GM03348 (cell line): ENCODE measurements at regions not wholly inside any gene's neighbourhood (a gene's known extent, or its start where the extent isn't known, plus 50 kb on each side); places are given as distances from the start of the nearest gene placed in this dataset.
A peak's percentile ranks its signal among the peaks of the same experiment; 100 is the strongest.

ENCODE experiments used
- DNase-seq: peaks from one replicate; pipeline ENCODE4 v3.0.0; 2012; ENCODE audit warnings: low spot score

GRCh38 chr1:29707796-29708195 lies 471.5 kb downstream of the PTPRU start:
- DNase-seq = no peak

DNA sequence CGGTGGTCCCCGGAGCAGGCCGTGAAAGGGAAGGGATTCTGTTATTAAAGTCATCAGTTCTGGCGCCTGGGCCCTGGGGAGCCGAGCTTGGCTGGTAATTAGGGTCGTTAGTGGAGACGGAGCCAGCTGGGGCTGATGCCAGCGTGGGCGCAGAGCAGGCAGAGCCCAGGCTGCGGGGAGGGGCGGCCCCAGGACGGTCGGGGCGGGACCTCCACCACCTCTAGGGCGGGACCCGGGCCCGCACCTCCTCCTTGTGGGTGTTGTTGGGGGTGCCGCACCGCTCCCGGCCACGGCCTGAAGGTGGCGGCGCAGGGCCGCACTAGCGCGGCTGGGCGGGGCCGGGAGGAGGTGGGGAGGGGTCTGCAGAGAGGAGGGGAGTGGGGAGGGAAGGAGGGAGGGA lies 470.6 kb downstream of the PTPRU start:
- peak; percentile 87 for DNase-seq

DNA sequence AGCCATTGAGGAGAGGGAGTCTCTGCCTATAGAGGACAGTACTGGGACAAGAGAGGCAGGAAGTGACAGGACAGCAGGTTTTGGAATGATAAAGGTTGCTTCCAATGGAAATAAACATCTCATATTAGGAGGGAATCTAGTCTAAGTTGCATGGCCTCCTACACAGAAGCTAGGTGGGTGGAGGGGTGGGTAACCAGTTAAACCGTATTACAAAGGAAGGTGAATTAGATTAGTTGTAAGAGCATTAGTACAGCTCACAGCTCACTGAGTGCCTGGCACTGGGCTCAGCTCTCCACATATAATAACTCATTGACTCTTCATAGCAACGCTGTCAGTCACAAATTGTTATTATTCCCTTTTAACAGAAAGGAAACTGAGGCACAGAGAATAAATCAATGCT lies 468.1 kb downstream of the PTPRU start:
- DNase-seq = no peak

DNA sequence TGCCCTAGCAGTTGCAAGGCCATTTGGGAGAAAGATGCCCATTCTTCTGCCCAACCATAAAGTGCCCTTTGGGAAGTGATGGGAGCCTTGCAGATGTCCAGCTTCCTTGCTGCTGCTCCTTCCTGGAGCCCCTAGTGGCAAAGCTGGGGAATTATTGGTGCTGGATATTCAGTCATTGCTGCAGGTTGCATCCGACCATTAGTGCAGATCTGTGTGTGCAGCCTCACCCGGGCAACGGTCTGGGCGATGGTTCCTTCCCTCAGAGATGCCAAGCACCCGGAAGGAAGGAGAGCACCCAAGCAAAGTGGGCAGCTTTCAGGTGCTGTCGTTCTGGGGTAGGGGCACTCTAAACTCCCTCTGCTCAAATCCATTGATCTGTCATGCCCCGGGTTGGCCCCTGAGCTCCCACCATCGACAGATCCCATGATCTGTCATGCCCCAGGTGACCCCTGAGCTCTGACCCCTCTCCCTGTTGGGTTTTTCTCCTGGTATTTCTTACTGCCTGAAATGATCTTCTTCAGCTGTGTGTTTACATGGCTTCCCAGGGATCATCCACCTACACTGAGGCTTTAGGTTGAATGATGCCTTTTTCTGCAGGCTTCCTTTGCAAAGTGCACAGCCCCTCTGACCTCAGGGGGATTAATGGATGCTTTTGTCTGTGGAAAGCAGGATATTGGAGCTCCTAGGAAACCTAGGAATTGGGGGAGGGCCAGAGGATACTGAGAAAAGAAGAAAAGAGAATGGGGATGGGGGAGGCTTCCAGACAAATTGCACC lies 467.5 kb downstream of the PTPRU start:
- peak; percentile 88 for DNase-seq

DNA sequence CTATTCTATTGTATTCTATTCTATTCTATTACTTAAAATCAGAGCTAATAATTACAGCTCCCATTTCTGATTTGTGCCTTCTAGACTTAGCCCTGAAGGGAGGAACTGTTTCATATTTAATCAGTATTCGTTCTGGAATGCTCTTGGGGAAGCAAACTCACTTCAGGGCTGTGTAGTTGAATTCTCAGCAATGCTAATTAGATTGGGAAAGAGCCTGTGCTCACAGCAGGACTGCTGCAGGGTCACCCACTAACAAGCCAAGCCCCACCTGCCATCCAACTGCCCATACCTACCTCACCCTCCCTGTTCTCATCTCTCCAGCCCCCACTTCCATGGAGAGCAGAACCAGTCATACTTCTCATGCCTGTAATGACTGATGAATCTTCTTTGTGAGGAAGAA lies 464.2 kb downstream of the PTPRU start:
- DNase-seq = no peak

DNA sequence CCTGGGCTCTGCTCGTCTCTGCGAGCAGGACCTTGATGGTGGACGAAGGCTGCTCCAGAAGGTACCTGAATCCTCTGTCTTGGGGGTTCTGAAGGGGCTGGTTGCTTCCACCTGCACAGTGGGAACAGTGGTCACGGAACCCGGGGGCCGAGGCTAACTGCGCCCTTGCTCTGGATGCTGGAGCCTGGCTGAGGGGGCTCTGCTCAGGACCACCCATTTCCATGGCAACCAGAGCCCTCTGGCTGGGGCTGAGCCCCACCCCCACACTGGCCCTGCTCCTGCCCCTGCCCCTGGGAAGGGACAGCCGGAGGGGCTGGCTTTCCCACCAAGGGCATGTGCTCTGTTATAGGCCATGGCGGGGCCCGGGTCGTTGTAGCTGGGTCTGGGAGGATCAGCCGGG lies 462.3 kb downstream of the PTPRU start:
- DNase-seq = no peak

DNA sequence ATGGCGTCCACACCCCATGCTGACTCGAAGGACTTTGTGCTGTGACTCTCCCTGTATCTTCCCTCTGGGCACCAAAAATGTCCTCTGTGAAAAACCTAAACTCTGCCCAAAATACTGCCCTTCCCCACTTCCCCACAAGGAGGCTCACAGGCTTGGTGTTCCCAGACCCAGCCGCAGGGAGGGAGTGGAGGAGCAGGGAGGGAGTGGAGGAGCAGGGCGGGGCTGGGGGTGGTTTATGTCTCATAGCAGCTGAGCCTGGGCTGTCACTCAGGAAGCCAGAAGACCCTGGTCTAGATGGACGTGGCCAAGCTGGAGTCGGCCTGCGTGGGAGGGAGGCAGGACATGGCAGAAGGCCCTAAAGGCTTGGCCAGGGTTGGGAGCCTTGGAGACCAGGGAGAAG lies 461.7 kb downstream of the PTPRU start:
- peak; percentile 86 for DNase-seq

- DNase-seq = no peak
Observed at GRCh38 chr1:29697391-29697780, 461.1 kb downstream of the PTPRU start.

- DNase-seq = no peak
Observed at GRCh38 chr1:29696656-29697390, 460.5 kb downstream of the PTPRU start.

- no peak for DNase-seq
Observed at GRCh38 chr1:29695803-29696202, 459.5 kb downstream of the PTPRU start.

- no peak for DNase-seq
Observed at GRCh38 chr1:29695036-29695435, 458.7 kb downstream of the PTPRU start.

DNA sequence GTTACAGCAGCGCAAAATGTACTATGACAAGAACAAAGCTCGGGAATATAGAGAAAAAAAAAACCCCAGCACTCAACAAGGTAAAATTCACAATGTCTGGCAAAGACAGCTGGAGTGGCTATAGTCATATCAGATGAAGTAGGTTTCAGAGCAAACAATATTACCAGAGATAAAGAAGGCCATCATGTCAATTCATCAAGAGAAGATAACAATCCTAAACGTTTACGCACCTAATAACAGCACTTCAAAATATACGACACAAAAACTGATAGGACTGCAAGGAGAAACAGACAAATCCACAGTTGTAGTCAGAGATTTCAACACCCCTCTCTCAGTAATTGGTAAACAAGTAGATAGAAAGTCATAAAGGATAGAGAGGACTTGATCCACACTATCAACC lies 455.2 kb downstream of the PTPRU start:
- no peak for DNase-seq

DNA sequence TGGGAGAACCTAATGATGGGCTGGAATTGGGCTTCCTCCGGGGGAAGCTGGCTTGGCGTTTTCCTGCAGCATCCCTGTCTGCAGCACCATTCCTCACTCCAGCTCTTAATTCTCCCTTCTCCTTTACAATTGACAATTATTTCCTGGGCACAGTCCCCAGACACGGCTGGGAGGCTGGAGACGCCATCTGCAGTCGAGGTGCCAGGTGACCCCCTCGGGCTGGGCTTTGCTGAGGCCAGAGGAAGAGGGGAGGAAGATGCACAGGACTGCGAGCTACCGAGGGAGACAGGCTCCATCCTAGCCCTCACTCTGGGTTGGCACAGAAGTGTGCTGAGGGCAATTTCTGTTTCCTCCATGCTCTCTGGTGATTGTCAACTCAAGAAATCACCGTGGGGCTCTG lies 453.8 kb downstream of the PTPRU start:
- DNase-seq = no peak

DNA sequence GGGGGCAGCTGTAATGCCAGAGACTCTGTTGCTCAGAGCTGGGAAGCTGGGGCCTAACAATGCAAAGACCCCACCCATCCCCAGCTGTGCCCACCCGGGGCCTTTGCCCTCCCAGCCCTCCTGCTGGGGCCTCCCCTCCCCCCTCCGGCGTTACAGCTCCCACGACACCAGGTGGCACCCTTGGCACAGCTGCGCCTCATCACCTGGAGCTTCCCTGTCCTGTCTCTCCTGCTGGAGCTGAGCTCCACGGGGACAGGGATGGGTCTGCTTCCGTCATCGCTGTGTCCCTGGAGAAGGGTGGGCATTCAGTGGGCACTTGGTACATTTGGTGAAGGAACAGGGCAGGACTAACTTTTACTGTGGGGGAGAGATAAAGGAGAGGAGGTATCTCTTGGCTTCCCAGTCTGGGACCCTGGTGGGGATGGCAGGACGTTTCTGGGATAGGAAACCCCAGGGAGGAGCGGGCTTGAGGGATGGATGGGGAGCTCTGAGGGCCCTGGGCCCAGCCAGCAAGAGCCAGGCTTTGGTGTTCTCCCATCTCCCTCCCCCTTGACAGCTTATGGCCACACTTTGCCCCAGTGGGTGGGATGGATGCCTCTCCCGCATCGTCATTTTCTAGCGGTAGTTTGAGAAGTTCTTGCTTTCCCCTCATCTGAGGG lies 453.2 kb downstream of the PTPRU start:
- DNase-seq = no peak

DNA sequence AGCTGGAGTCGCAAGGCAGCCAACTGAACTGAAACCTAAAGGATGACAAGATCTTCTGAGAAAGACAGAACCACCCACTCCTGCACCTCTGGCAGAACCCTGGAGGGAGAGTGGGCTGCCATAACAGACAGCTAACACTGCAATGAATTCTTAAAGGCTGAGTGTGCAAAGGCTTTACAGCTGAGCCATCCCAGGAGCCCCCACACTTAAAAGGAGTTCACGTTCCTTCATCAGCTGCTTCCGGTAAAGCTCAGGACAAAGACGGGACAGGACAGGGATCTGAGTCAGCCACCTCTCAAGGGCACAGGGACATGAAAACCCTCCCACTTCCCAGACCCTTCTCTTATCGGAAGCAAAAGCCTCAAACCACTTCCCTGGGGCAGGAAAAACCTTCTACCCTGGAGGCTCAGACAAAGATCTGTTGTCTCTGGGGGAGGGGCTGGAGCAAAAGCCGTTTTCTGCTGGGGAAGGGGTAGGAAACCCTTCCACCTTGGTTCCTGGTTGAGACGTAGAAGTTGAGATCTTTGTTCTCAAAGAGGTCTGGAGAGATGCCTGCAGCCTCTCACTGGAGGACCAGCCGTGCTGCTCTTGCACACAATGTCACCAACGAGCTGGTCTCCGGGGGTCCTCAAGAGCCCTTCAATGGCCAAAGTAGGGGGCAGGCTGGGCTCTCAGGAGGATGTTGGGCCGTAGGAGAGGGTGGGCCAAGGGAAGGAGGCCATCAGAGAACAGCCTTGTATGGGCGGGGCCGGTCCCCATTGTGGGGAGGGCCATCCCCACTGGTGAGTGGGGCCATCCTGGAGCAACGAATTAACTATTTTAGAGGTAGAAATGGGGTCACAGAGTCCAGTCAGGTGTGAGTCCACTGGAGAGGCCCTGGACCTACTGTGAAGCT lies 452.4 kb downstream of the PTPRU start:
- peak; percentile 78 for DNase-seq

DNA sequence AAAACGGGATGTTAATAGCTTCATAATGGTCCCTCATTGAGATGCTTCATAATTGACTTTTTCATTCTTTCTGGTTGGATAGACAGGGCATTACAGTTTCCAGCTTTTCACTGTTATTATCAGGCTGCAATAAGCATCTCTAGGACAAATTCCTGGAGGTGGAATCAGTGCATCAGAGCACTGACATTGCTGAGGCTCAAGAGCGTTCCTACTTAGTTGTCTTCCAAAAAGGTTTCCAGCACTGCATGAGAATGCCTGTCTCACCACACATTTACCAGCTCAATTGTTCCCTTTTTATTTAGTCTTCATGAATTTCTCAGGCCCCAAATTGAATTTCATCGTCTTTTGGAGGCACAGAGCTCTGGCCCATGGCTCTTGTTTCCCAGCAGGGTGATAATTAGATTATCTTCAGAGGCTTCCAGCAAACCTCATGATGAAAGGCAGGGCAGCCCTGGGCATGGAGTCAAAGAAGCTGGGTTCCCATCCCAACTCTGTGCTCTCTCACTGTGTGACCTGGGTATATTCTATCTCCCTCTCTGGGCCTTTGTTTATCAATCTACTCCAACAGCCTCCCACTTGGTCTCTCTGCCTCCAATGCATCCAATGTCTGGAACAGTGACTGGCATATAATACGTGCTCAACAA lies 451.4 kb downstream of the PTPRU start:
- DNase-seq = no peak

DNA sequence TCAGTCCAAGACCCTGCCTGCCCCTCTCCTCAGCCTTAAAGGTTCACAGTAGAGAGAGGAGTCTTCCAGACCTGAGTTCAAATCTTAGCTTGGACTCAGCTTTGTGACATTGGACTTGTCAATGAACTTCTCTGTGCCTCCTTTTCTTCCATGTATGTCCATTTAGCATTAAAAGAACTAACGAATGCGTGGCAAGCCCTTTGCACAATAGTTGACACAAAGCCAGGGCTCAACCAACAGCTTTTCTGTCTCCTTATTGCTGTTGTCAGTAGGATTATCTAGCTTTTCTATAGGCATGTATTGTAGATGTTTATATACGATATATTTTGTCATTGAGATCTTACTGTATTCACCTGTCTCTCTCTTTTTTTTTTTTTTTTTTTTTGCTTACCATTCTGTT lies 450.8 kb downstream of the PTPRU start:
- no peak for DNase-seq

DNA sequence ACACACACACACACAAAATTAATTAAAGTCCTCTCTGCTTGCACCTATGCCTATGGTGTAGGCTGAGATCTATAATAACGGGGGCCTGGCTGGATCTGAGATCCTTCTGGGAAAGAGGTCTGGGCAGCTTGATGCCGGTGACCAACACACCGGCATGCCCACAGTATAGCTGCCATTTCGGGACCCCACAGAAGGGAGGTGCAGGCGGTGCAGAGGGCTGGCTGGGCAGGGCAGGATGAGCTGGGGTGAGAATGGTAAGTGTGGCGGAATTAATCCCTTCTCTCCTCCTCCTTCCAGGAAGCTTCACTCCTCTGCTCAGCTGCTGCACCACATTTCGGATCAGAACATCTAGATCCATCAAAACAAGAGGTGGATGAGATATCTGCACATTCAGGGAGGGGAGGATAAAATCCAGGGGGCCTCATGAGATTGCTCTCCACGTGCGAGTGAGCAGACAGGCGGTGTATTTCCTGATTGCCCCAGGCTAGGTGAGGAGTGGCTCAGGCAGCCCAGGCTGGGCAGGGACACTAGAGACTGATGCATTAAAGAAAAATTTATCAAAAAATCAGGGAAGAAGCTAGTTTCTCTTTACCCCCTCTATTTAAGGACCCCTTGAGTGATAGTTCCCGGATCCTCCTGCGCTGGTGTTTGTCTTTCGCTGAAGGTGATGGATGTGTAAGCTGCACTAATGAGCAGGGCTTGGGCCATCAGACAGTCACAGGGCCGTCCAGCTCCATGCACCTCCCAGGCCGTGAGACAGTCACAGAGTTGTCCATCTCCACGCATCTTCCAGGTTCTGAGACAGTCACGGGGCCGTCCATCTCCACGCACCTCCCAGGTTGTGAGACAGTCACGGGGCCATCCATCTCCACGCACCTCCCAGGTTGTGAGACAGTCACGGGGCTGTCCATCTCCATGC lies 449.9 kb downstream of the PTPRU start:
- no peak for DNase-seq

DNA sequence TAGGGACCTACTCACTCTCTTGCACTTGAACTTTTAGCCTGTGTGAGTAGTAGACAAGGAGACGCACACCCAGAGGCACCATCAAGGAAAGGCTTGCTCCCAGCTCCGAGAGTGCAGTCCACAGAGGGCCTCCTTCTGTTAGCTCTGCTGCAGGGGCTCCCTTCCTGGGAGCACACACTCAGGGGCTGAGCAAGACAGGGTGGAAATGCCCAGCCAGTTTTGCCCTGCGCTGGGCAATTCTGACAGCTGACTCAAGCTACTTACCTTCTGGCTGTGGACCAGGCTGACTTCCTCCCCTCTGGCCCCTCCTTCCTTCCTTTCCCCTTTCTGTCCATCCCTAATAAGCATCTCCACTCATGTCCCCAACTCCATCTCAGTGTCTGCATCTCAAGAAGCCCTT lies 449.1 kb downstream of the PTPRU start:
- DNase-seq = no peak

- DNase-seq = no peak
Observed at GRCh38 chr1:29684141-29684540, 447.8 kb downstream of the PTPRU start.

- no peak for DNase-seq
Observed at GRCh38 chr1:29683472-29683871, 447.1 kb downstream of the PTPRU start.
